ENCODE measurements at regions not wholly inside any gene's neighbourhood (a gene's known extent, or its start where the extent isn't known, plus 50 kb on each side); places are given as distances from the start of the nearest gene placed in this dataset.
"Not testable (repeated sequence)": the region's sequence is repeated elsewhere in the genome, so short reads cannot be mapped to it uniquely, and the experiment has no call there.

DNA sequence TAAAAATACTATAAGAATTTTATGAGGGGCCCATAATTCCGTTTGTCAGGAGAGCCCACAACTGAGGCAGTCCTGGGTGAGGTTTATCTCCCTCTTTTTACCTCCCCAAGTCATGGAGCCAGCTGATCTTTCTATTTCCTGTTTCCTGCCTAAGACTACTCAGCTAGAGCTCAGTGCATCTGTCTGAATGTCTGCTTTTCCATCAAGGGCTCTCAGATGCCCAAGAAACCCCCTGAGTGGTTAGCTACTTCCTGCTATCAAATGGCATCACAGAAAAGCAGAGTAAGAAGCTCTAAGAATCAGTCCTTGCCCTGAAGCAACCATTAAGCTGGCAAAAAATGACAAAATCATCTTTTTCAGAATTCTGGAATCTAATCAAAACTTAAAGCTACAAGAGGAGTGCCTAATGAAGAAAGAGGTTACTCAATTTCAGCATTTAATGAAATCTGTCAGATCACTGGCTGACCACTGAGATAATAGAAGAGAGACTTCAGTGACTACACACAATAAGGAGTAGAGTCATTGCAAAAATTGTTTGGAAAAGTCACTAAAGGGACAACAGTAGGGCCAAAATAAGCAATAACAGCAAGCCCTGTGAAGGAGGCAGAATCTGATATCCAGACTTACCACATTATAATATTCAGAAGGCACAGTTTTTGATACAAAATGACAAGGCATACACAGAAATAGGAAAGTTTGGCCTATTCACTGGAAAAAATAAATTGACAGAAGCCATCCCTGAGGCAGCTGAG lies 150.1 kb downstream of the CYB561 start:
- DNase-seq, result no peak

DNA sequence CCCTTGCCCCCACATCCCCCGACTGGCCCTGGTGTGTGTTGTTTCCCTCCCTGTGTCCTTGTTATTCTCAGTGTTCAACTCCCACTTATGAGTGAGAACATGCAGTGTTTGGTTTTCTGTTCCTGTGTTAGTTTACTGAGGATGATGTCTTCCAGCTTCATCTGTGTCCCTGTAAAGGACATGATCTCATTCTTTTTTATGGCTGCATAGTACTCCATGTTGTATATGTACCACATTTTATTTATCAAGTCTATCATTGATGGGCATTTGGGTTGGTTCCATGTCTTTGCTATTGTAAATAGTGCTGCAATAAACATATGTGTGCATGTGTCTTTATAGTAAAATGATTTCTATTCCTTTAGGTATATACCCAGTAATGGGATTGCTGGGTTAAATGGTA lies 147.2 kb downstream of the CYB561 start:
- DNase-seq, result not testable (repeated sequence)

DNA sequence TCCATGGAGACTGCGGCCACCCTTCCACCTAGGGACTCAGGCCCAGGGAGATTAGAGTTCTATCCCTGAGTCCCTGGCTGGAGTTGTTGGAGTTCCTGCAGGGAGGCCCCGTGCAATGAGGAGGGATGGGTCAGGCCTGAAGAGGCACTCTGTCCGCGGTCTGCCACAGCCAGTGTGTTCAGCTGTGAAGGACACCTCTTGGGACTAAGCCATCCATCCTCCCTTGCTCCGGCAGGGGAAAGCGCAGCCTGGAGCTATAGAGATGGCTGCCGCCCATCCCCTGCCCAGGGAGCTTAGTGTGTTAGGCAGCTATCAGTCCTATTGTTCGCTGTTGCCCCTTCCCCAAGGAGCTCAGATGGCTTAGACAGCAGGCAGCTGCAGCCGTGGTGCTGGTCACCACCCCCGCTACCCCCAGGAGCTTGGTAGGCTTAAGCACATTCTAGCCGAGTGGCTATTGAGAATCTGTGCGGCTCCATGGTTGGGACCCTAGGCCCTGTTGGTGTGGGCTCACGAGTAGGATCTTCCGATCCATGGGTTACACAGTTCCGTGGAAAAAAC lies 141.3 kb downstream of the CYB561 start:
- DNase-seq, result no peak

DNA sequence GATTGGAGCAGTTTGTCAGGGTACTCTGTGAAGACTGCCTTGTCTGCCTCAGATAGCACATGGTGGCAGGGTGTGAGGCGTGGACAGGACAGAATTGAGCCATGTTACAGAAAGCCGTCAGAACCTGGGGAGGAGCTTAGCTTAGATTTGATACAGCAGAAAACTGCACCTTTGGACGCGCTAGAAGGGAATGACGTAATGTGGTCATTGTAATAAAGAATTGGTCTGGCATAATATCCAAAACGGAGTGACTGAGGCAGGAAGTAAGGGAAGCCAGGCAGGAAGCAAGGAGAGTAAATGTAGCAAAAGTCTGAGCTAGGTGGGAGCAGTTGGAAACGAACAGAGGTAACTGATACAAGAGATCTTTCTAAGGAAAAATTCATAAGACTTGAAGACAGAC lies 140.2 kb downstream of the CYB561 start:
- no peak for DNase-seq

DNA sequence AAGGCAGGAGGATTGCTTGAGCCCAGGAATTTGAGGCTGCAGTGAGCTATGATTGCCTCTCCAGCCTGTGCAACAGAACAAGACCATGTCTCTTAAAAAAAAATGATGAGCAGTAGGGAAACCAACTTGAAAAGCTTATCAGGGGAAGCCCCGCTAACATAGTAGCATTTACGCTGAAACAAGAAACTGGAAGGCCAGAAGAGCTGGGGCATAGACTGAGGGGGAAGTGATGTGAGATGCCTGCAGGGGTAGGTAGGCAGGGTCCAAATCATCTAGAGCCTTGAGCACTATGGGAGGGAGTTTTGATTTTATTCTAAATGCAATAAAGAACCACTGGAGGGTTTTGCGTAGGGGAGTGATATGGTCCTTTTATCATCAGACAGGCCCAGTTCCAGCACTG lies 139.3 kb downstream of the CYB561 start:
- DNase-seq, result no peak

DNA sequence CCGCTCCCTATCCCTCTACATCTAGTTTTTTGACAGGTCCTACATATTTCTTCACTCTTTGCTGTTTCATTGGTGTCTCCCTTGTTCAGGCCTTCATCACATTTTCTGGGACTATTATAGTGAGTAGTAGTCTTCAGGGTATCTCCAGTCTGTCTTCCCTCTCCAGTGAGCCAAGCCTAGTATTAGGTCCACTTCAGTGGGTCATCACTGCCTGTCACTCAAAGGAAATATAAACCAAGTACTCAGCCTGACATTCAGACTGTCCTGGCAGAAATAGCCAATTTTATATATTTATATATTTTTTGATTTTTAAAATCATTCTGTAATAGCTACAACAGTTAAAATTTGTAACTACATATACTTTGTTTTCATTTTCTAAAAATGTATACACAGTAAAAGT lies 137.8 kb downstream of the CYB561 start:
- DNase-seq, result no peak

DNA sequence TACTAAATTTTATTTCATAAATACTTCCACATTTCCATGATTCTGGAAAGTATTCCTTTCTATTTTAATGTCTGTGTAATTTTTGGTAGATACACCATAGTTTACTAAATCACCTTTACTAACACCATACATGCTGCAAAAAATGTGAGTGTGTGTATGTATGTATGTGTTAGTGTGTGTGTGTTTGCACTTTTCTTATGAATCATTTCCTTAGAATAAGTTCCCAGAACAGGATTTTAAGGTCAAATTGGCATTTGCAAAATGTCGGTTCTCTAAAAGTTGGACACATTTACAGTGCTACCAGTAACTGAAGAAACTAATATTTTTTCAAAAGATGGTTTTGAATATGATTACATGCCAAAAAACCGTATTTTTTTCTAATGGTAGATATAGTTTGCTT lies 137.1 kb downstream of the CYB561 start:
- no peak for DNase-seq

DNA sequence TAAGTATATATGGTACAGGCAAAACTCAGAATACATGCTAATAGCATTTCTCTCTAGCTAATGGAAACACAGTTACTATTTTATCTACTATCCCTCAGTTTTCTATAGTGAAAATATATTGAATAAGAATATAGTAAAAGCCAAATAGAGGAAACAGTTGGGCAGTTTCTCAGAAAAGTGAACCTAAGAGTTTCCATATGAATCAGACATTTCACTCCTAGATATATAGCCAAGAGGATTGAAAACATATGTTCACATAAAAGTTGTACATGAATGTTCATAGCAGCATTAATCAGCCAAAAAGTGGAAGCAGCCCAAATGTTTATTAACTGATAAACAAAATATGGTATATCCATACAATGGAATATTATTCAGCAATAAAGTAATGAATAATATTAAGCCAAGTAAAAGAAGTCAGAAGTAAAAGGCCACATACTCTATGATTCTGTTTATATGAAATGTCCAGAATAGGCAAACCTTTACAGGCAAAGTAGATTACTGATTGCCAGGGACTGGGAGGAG lies 134.6 kb downstream of the CYB561 start:
- DNase-seq, result no peak

DNA sequence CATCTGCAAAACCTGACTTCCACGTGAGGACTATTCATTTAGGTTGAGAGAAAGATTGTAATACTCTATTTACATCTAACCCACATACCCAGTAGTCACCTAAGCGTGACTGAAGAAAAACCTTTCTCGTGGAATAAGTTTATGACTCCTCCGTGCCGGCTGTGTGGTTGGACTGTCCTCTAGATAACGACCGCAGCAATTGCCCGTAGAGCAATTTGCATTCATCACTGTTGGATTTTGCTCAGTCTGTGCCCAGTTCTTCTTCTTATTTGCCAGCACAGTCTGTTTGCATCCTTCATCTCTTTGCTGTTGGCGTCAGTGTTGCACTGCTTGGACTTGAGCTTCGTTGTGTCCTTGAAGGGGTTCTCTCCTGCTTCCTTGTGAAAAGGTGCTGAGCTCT lies 131.3 kb downstream of the CYB561 start:
- DNase-seq, result no peak

DNA sequence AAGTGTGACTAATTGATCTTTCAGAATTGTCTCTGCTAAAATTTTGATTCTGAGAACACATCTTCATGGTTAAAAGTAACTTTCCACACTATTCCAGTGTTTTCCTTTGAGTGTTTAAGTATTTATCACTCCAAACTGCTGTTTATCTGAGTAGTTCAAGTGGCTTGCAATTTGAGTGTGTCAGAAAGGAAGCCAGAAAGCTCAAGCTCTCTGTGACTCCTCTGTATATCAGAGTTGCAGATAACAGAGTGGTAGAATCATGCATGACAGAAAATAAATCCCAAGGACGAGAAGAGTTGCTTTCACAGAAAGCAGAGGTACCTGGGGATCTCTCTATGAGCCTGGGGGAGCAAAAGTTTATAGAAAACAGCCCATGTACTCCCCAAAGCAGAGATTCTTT lies 130.0 kb downstream of the CYB561 start:
- DNase-seq, result no peak

DNA sequence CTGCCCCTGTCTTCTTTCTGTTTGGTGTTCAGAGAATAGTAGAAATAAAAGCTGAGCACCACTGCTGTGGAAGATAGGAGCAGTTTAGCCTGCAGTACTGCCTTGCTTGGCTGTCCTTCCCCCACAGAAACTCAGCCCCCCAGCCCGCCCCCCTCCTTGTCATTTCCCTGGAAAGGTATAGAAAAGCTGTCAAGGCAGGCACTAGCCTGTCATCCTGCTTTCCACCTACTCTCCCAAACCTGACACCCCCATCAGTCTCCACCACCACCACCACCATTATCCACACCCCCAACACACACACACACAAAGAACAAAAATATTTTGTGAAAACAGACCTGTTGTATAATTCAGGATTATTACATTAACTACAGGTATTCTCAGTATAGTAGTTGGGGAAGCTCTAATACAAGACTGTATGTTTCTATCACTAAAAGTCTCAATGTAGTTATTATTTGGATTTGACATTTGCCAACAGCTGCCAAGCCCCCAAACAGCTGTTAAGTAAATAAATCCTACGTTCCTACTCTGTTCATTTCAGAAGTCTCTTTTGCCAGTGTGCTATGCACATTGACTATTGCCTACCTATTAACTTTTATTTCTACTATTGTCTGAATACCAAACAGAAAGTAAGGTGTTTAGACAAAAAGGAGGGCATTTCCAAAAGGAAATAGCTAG lies 128.8 kb downstream of the CYB561 start:
- DNase-seq, result no peak

DNA sequence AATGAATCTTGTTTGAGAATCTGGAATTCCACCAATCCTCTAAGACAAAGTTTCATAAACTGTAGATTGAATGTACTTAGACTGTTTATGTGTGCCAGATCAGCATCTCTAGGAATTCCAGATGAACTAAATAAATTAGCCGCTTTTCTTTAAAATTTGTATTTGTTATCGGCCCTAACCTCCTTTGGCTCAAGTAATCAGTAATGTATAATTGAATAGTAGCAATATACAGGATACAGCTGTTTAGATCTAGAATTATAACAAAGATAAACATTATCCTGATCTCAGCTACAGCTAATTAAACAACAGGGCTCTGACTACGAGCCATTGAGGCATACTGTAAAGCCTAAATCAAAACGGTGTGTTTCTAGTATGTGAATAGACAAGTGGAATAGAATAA lies 120.3 kb downstream of the CYB561 start:
- DNase-seq, result no peak

DNA sequence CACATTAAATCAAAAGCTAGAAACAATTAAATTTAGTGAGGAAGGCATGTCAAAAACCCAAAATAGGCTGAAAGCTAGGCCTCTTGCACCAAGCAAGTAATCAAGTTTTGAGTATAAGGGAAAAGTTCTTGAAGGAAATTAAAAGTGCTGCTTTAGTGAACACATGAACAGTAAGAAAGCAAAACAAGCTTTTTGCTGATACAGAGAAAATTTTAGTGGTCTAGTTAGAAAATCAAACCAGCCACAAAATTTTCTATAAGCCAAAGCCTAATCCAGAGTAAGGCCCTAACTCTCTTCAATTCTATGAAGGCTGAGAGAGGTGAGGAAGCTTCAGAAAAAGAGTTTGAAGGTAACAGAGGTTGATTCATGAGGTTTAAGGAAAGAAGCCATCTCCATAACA lies 116.2 kb downstream of the CYB561 start:
- DNase-seq, result no peak

DNA sequence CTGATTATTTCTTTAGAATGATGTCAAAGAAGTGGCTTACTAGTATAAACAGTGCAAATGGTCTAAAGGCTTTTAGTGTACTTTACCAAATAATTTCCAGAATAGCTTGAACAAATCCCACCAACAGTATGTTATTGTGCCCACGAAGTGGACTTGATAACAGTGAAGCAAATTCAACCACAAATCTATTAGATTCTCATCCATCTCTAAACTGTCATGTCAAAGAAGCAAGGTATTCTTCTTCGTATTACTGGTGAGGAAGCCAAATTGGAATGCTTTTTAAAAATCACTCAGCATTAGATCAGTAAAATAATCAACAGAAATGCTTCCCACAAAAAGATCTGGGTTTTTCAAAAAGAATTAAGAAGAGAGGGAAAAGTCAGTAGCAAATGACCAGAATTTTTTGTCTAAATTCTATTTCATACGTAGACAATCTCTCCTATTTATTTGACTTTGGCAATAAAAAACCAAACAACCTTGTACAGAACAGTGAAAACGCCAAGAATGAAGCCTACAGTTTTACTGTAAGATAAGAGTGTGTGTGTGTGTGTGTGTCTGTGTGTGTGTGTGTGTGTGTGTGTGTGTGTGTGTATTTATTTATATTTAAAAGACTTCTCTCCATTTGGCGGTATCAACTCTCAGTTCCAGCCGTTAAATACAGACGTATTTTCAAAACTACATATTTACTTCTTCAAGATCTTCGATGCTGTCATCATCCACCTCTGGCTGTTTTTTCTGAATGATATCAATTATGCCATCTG lies 114.6 kb downstream of the CYB561 start:
- no peak for DNase-seq

DNA sequence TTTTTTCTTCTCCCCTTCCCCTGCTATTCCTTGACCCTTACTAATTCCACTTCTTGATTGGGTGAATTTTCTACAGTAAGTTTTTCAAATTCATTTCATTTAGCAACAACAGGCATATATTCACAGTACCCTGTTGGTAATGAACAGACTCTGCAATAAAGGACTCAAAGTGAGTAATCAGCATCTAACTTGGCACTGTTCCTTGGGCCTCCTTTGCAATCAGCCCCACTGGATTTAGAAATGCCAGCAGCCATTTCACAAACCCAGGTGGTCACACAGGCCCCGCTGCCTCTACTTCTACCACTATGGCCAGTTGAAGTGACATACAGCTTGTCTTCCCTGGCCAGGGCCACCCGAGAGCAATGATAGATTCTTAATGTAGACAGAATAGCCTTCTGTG lies 113.8 kb downstream of the CYB561 start:
- DNase-seq, result no peak

DNA sequence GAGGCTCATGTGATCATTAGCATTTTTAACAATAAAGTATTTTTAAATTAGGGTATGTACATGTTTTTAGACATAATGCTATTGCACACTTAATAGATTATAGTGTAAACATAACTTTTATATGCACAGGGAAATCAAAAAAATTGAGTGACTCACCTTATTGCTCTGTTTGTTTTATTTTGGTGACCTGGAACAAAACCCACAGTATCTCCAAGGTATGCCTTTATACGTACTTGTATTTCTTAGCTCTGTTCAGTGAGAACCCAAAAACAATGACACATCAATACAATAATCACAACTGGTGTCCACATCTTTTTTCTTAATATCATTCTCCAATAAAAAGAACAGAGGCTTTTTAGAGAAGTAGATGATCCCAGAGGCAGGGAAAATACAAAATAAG lies 112.2 kb downstream of the CYB561 start:
- no peak for DNase-seq

DNA sequence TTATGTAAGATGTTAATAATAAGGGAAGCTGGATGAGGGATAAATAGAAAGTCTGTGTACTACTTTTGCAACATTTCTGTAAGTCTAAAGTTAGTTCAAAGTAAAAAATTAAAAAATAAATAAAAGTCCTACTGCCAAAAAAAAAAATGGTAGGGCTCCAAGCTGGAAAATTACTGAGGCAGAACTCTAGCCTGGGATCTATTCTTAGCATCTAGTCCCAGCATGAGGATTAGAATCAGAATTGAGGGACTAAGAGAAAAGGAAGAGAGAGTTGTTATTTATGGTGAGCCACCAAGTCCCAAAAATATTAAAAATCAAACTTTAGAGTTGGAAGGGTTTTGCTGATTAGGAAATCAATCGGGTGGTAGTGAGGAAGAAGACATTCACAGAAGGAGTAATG lies 110.3 kb downstream of the CYB561 start:
- no peak for DNase-seq

DNA sequence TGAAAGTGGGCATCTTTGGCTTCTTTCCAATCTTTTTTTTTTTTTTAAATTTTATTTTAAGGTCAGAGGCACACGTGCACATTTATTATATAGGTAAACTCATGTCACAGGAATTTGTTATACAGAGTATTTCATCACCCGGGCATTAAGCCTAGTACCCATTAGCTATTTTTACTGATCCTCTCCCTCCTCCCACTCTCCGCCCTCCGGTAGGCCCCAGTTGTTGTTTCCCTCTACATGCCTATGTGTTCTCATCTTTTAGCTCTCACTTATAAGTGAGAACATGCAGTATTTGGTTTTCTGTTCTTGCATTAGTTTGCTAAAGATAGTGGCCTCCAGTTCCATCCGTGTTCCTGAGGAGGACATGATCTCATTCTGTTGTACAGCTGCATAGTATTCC lies 108.5 kb downstream of the CYB561 start:
- DNase-seq, result no peak

DNA sequence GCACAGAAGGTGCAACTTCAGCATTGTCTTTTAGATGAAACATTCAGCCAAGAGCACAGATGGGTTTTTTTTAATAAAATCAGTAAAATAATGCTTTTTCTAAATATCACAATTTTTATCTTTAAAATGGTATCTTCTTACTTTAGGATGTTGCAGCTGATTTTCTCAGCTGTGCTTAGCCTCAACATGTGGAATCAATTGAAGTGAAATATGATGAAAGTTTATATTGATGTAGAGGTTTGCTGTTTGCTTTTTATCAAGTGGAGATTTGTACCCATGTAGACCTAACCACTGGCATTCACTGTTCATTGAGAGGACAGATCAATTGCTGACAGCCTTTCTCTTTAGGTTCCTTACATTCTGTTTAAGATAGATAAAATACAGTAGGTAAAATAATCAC lies 107.8 kb downstream of the CYB561 start:
- DNase-seq, result no peak

DNA sequence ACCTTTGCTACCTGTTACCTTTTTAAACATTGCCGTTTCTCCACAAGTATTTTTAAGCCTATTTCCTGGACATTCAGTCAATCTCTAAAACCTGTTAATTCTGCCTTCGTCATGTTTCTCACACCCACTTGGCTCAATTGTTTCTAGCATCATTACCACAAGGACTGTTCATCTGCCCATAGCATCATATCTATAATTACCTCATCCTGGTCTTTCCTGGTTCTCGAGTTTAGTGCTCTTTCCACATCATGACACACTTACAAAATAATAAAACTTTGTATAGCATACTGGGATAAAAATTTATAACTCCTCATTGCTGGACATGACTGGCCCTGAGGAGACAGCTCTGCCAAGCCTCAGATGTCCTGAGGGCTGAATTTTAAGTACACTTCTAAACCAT lies 104.8 kb downstream of the CYB561 start:
- DNase-seq, result no peak

DNA sequence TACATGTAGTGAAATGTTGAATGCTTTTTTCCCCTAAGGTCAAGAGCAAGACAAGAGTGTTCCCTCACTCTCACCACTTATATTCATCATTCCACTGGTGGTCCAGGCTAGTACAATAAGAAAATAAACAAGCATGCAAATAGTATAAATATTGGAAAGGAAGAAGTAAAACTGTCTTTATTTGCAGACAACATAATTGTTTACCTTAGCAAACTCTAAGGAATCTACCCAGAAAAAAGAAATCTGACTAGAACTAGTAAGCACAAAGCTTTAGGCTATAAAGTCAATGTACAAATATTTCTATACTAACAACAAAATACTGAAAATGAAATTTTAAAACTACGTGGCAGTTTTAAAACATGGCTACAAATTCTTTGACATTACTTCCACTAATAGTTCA lies 101.7 kb downstream of the CYB561 start:
- DNase-seq, result no peak

DNA sequence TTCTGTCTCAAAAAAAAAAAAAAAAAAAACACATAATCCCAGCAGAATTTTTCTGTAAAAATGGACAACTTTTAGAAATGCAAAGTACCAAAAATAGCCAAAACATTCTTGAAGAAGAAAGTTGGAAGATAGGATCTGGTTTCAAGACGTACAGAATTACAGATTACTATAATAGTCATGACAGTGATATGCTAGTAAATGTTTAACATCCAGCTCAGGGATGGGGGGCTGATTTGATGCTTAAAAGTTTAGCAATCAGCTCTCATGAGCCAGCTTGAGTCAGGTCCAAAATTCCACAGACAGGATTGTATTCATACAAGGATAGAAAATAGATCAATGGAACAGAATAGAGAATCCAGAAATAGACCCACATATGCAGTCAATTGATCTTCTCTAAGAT lies 100.5 kb downstream of the CYB561 start:
- no peak for DNase-seq

DNA sequence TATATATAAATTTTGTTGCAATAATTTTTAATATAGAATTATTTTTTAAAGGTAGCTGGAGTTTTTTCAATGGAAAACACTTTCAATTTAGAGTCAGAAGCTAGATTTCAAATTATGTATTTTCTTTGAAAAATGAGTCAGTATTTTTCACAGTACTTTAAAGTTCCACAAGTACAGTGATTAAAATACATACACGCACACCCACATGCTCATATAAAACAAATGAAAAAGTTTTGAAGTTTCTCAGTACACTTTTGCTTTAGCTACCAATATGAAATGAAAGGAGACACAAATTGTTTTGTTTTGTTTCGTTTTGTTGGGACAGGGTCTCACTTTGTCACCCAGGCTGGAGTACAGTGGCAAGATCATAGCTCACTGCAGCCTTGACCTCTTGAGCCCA lies 98.6 kb downstream of the CYB561 start:
- DNase-seq, result no peak
